Ovary (tissue), 3 donors: ENCODE measurements at regions not wholly inside any gene's neighbourhood (a gene's known extent, or its start where the extent isn't known, plus 50 kb on each side); places are given as distances from the start of the nearest gene placed in this dataset.

Experiments
- EP300 ChIP-seq: sonication (generic); formaldehyde crosslinking; IDR thresholded peaks from one replicate; pipeline ENCODE4 v1.6.1; 2017; ENCODE audit warnings: antibody characterized with exemption
- POLR2A ChIP-seq: fragments of 450-650 bp; IDR thresholded peaks from one replicate; pipeline ENCODE4 v1.6.1; 2017; ENCODE audit warnings: antibody characterized with exemption, mild to moderate bottlenecking, moderate library complexity
- TF ChIP-seq, protein P1 (sequence below), 3 donors: fragments of 450-650 bp in 2 of 3; fragments of 200-600 bp in 1 of 3; IDR thresholded peaks; one replicate each; pipeline versions ENCODE4 v1.5.1 to v1.8.0; 2016 to 2022; ENCODE audit warnings: antibody characterized with exemption in 3 of 3, mild to moderate bottlenecking in 1 of 3
- donor health status: DM: no; HTN: no; CAD: no.

- TF ChIP-seq, protein P1, sequence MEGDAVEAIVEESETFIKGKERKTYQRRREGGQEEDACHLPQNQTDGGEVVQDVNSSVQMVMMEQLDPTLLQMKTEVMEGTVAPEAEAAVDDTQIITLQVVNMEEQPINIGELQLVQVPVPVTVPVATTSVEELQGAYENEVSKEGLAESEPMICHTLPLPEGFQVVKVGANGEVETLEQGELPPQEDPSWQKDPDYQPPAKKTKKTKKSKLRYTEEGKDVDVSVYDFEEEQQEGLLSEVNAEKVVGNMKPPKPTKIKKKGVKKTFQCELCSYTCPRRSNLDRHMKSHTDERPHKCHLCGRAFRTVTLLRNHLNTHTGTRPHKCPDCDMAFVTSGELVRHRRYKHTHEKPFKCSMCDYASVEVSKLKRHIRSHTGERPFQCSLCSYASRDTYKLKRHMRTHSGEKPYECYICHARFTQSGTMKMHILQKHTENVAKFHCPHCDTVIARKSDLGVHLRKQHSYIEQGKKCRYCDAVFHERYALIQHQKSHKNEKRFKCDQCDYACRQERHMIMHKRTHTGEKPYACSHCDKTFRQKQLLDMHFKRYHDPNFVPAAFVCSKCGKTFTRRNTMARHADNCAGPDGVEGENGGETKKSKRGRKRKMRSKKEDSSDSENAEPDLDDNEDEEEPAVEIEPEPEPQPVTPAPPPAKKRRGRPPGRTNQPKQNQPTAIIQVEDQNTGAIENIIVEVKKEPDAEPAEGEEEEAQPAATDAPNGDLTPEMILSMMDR (IDR thresholded peaks at IDR 0.05) = no peak
- TF ChIP-seq POLR2A (no peak), EP300 (no peak)
These were observed 659.0 kb upstream of the CDH7 start for GRCh38 chr18:65091744-65092329.
